ENCODE measurements at regions not wholly inside any gene's neighbourhood (a gene's known extent, or its start where the extent isn't known, plus 50 kb on each side); places are given as distances from the start of the nearest gene placed in this dataset.

DNA sequence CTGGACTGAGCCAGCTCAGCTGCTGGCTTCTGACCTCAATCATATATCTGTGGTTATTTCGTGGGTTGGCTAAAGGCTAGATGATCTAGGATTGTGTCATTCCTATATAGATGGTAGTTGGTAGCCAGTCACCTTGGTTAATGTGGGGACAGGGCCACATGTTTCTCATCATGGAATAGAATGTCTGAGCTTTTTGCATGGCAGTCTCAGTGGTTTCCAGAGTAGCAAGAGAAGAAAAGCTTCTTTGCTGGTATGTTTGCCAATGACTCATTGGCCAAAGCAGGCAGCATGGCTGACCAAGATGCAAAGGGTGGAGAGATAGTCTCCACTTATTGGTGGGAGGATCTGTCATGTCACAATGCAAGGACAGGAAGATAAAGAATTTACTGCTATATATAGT is 746.4 kb upstream of the FLRT2 start:
- Mint-ChIP-seq H3K4me1 (no peaks in the 10 kb centered on the region), H3K9me3 (peaks cover 0 to 9% (median 5%) of the 10 kb centered on the region in 7 donors), H3K36me3 (no peaks in the 10 kb centered on the region), H3K27ac (no peak overlapping the region), H3K27me3 (no peaks in the 10 kb centered on the region), H3K4me3 (no peak overlapping the region)
- no peak for DNase-seq
- ATAC-seq (ENCODE audit: low read depth in 2 of 2): no peak

DNA sequence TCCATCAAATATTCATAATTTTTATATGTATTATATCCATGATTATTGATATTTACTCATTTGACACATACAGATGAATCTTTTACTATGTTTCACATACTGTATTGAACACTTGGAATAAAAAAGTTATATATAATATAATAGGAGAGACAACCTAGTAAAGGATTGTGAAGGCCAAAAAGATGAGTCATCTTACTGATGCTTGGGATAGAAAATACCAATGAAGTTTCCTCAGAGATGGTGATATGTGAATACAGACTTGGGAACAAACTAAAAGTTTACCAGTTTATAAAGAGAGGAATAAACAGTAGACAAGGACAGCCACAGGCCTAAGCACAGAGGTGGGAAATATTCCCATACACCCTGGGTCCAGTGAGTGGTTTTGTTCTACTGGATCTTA is 743.9 kb upstream of the FLRT2 start:
- H3K4me3 Mint-ChIP-seq: no peak overlapping the region
- no peaks in the 10 kb centered on the region for H3K27me3 Mint-ChIP-seq
- H3K36me3 Mint-ChIP-seq: no peaks in the 10 kb centered on the region
- H3K9me3 Mint-ChIP-seq: peaks cover 0 to 8% (median 6%) of the 10 kb centered on the region in 7 donors
- ATAC-seq (ENCODE audit: low read depth in 2 of 2): no peak
- DNase-seq: no peak
- no peaks in the 10 kb centered on the region for H3K4me1 Mint-ChIP-seq
- H3K27ac Mint-ChIP-seq: no peak overlapping the region

DNA sequence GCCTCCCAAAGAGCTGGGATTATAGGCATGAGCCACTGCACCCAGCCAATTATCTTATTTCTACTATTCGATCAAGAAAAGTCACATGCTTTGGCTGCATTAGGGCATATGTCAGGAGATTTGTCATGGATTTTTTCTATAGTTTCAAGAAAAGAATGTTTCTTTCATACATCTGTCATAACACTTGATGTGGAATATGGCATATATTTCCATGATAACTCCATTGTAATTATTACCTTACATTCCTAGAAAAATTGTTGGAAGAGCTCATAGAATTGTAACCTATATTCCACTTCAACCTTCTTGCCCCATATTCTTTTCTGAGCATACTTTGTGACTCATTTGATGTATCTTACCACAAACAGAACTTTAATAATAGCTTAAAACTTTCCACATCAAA is 740.9 kb upstream of the FLRT2 start:
- Mint-ChIP-seq H3K27me3 (no peaks in the 10 kb centered on the region), H3K27ac (no peak overlapping the region)

DNA sequence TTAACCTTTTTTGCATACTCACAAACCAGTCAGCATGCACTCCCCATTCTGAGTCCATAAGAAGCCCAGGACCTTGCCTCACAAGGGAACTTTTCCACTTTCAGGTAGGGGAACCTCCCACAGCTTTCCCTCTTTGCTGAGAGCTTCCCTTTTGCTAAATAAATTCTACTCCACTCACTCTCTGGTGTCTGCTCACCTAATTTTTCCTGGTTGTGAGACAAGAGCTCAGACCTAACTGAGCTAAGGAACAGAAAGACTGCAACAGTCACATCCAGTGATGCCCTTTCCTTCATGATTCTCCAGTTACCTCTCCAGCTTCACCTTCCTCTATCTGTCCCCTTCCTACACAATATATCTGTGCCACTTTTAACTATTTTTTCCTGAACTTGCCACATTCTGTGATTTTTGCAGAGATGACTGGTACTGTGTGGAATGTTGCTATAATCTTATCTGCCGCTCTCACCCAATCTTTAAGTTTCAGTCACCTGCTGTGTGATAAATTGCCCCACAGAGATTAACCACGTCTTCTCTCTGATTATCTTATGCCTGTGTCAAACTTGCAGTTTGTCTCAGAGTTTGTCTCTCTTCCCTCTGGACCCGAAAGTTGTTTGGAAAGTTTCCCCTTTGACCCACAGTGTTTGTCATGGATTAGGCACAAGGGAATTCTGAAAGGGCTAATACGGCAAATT is 737.1 kb upstream of the FLRT2 start:
- Mint-ChIP-seq H3K27me3 (no peaks in the 10 kb centered on the region), H3K27ac (no peak overlapping the region), H3K9me3 (peaks cover 0 to 7% (median 2%) of the 10 kb centered on the region in 7 donors), H3K4me1 (no peaks in the 10 kb centered on the region), H3K36me3 (no peaks in the 10 kb centered on the region), H3K4me3 (no peak overlapping the region)
- DNase-seq (no peak), ATAC-seq (ENCODE audit: low read depth in 2 of 2) (no peak)

More for the DNA sequence above, 740.9 kb upstream of the FLRT2 start:
- no peak overlapping the region for H3K4me3 Mint-ChIP-seq
- no peaks in the 10 kb centered on the region for H3K36me3 Mint-ChIP-seq
- peaks cover 2 to 6% (median 5%) of the 10 kb centered on the region in 7 donors for H3K9me3 Mint-ChIP-seq
- DNase-seq (no peak), ATAC-seq (ENCODE audit: low read depth in 2 of 2) (no peak)
- H3K4me1 Mint-ChIP-seq: no peaks in the 10 kb centered on the region

DNA sequence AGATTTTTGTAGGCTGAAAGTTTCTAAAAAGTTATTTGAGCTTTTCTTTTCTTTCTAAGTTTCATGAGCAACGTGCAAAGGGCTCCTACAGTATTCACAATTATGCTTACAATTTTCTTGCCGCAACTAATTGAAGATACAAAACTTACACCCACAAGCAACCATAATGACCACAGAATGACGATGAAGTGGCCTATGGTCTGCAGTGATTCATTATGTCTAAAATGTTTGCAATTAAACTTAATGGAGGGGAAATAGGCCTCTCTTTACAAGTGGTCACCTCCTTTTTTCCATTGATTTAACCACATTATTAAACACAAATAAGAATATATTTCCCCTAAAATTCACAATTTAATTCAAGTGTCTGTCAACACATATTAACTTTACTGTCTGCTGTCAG is 732.6 kb upstream of the FLRT2 start:
- ATAC-seq (ENCODE audit: low read depth in 2 of 2): no peak
- H3K9me3 Mint-ChIP-seq: peaks cover 0 to 7% (median 2%) of the 10 kb centered on the region in 7 donors
- no peak for DNase-seq
- H3K27me3 Mint-ChIP-seq: no peaks in the 10 kb centered on the region
- no peak overlapping the region for H3K27ac Mint-ChIP-seq
- no peaks in the 10 kb centered on the region for H3K36me3 Mint-ChIP-seq
- H3K4me1 Mint-ChIP-seq: no peaks in the 10 kb centered on the region
- no peak overlapping the region for H3K4me3 Mint-ChIP-seq

DNA sequence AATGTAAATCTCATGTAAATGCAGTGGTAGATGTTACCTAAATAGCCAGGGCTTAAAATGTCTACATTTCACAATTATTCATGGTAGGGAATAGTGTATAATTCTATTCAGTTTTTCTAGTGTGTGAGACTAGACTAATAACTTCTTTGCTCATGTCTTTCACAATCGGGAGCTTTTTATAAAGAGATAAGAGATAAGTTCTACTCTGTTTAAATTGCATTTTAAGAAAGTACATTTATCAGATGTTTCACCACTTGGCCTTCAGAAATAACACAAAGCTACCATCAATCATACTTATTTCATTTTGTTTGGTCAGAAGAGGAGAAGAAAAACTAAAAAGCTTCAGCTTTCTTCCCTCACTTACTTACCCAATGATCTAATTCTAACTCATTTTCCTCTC is 725.5 kb upstream of the FLRT2 start:
- Mint-ChIP-seq H3K4me3 (no peak overlapping the region), H3K27ac (no peak overlapping the region), H3K4me1 (no peaks in the 10 kb centered on the region), H3K9me3 (peaks cover 0 to 9% (median 3%) of the 10 kb centered on the region in 7 donors), H3K36me3 (no peaks in the 10 kb centered on the region), H3K27me3 (no peaks in the 10 kb centered on the region)
- DNase-seq (no peak), ATAC-seq (ENCODE audit: low read depth in 2 of 2) (no peak)

DNA sequence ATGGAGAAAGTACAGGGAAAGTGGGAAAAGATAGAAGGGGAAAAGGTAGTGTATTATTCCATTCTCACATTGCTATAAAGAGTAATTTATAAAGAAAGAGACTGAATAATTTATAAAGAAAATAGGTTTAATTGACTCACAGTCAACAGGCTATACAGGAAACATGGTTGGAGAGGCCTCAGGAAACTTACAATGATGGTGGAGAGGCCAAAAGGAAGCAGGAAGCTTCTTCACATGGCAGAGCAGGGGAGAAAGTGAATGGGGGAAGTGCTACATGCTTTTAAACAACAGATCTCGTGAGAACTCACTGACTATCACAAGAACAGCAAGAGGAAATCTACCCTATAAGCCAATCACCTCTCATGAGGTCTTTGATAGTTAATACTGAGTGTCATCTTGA is 725.0 kb upstream of the FLRT2 start:
- Mint-ChIP-seq H3K27ac (no peak overlapping the region), H3K9me3 (peaks cover 0 to 9% (median 3%) of the 10 kb centered on the region in 7 donors), H3K4me1 (no peaks in the 10 kb centered on the region), H3K27me3 (no peaks in the 10 kb centered on the region), H3K4me3 (no peak overlapping the region), H3K36me3 (no peaks in the 10 kb centered on the region)
- ATAC-seq (ENCODE audit: low read depth in 2 of 2) (no peak), DNase-seq (no peak)

DNA sequence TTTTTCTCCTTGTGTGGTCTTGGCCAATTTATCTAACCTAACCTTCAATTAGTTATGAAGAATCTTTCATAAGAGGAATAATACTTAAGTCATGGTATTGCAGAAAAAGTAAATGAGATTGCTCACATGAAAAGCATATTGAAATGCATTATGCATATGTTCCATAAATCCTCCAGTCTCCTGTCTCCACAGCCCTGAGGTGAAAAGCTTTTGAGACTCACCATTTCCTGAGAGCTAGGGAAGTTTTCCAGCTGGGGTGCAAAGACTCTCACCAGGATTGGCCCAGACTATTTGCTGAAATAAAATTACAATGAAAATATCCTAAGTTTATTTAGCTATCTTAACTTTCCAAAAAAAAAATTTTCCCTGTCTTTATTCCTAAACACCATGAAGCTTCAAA is 723.8 kb upstream of the FLRT2 start:
- Mint-ChIP-seq H3K4me3 (no peak overlapping the region), H3K27ac (no peak overlapping the region), H3K4me1 (no peaks in the 10 kb centered on the region), H3K9me3 (peaks cover 0 to 12% (median 5%) of the 10 kb centered on the region in 7 donors), H3K36me3 (no peaks in the 10 kb centered on the region), H3K27me3 (no peaks in the 10 kb centered on the region)
- ATAC-seq (ENCODE audit: low read depth in 2 of 2) (no peak), DNase-seq (no peak)

DNA sequence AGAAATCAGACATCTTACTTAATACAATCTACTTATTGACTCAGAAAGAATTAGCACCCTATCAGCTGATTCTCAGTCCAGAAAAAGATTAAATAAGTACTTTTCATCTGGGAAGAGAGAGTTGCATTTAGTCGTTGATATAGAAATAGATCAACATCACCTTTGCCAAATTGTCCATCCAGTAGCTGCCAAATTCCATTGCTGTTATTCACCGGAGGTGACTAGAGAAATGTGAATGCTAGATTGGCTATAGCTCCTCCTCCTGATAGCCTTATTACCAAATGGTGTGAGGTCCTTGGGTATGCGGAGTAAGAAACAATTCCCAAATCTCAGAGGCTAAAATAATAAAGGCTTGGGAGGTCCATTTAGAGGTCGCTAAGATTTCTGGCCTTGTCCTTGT is 723.3 kb upstream of the FLRT2 start:
- ATAC-seq (ENCODE audit: low read depth in 2 of 2): no peak
- Mint-ChIP-seq H3K36me3 (no peaks in the 10 kb centered on the region), H3K4me3 (no peak overlapping the region), H3K27ac (no peak overlapping the region), H3K27me3 (no peaks in the 10 kb centered on the region), H3K9me3 (peaks cover 0 to 13% (median 5%) of the 10 kb centered on the region in 7 donors), H3K4me1 (no peaks in the 10 kb centered on the region)
- DNase-seq: no peak

DNA sequence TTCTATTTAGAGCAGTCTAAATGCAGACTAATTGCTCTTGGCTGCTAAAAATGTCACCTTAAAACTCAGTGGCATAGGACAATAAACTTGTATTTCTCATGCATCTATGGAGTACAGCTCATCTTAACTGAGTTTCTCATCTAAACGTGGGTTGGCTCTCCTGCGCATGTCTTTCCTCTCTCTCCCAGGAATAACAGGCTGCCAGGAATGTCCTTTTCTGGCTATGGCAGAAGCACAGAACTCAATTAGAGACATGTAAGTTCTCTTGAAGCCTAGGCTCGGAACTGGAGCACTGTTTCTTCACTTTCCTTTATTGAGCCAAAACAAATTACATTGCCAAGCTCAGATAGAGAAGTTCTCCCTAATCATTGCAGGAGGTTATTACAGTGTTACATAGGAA is 722.3 kb upstream of the FLRT2 start:
- Mint-ChIP-seq H3K4me1 (no peaks in the 10 kb centered on the region), H3K36me3 (no peaks in the 10 kb centered on the region), H3K27me3 (no peaks in the 10 kb centered on the region), H3K27ac (no peak overlapping the region), H3K4me3 (no peak overlapping the region), H3K9me3 (peaks cover 0 to 13% (median 5%) of the 10 kb centered on the region in 7 donors)
- ATAC-seq (ENCODE audit: low read depth in 2 of 2): no peak
- DNase-seq: no peak

DNA sequence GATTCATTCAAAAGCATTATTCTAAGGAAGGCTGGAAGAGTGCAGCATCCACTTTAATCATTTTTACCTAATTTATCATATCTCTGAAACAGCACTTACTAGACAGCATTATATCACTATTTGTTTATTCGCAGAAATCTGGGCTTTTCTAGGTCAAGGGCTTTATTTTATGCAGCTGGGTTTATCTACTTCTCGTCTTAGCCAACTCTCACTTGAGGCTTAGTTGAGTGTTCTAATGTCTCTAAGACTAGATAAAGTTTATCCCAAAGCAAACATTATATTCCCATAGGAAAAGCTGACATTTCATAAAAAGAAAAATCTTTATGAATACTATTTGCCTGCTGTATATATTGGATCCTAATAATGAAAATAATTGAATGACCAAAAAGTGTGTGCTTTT is 720.8 kb upstream of the FLRT2 start:
- no peaks in the 10 kb centered on the region for H3K36me3 Mint-ChIP-seq
- no peaks in the 10 kb centered on the region for H3K4me1 Mint-ChIP-seq
- DNase-seq (no peak), ATAC-seq (ENCODE audit: low read depth in 2 of 2) (no peak)
- no peak overlapping the region for H3K27ac Mint-ChIP-seq
- no peaks in the 10 kb centered on the region for H3K27me3 Mint-ChIP-seq
- peaks cover 0 to 10% (median 6%) of the 10 kb centered on the region in 7 donors for H3K9me3 Mint-ChIP-seq
- no peak overlapping the region for H3K4me3 Mint-ChIP-seq

DNA sequence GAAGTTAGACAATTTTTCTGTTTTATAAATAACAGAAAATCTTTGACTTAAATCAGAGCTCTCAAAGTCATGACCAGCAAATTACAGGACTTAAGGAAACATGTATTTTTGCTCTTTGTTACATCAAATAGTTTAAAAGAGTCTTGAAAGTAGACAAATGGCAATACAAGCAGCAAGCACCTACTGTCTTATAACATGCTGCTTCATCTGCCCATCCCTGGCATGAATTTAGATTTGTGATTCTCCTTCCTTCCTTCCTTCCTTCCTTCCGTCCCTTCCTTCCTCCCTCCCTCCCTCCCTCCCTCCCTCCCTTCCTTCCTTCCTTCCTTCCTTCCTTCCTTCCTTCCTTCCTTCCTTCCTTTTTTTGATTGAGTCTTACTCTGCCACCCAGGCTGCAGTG is 715.6 kb upstream of the FLRT2 start:
- no peaks in the 10 kb centered on the region for H3K27me3 Mint-ChIP-seq
- DNase-seq: no peak

DNA sequence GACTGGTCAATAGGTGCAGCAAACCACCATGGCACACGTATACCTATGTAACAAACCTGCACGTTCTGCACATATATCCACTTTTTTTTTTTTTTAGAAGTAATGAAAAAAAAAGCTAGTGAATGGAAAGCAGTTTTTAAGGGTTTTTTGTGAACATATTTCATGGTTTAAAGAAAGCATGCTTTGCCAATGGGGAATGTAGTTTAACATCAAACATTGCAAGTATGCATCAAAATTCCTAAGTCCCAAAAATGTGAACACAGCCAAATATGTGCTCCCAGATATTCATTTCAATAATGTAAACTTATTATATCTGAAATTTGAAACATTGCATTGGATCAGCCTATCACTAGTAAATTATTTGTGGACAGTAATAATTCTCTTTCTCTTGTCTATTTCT is 710.4 kb upstream of the FLRT2 start:
- Mint-ChIP-seq H3K4me1 (peaks cover 0 to 2% (median 0%) of the 10 kb centered on the region in 3 donors), H3K27me3 (no peaks in the 10 kb centered on the region), H3K36me3 (peaks cover 0 to 3% of the 10 kb centered on the region in 2 donors), H3K27ac (no peak overlapping the region), H3K4me3 (no peak overlapping the region), H3K9me3 (peaks cover 3 to 23% (median 9%) of the 10 kb centered on the region in 7 donors)
- ATAC-seq (ENCODE audit: low read depth in 2 of 2) (no peak), DNase-seq (no peak)

More for the DNA sequence above, 715.6 kb upstream of the FLRT2 start:
- Mint-ChIP-seq H3K27ac (peak overlapping the region in 2 of 6 donors; percentile 47 to 57), H3K4me1 (peaks cover 0 to 2% (median 0%) of the 10 kb centered on the region in 3 donors), H3K4me3 (no peak overlapping the region), H3K36me3 (no peaks in the 10 kb centered on the region), H3K9me3 (peaks cover 0 to 20% (median 6%) of the 10 kb centered on the region in 7 donors)
- no peak for ATAC-seq (ENCODE audit: low read depth in 2 of 2)

DNA sequence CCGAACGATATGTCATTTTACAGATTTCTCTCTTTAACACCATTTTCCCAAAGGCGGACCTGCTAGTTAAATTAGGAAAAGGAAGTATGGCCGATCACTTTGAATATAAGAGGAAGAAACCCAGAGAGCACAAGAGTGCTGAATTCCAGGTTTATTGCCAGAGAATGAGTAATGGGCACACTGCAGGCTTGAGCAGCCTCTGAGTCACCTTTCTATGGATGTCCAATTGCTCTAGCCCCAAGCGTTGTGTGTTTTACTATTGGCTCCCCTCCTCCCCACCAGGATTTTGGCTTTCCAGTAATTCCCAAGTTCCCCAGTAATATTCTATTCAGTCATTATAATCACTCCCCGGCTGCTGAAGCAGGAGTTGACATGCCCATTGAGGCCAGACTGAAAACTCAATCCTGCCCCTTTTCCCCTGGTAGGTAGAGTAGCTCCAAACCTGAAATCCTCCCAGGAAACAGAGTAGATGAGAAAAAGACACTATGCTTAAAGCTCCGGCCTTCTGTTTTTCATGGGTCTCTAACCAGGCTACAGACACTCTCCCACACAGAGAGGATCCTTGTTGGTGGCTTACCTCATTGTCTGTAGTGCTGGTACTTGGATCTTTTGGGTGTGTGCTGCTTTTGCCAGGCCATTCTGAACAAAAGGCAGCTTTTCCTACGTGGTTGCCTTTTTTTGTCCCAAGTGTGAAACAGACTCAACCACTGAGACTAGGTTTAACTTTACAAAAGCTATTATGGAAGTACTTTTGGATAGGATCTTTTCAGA is 704.3 kb upstream of the FLRT2 start:
- Mint-ChIP-seq H3K36me3 (peaks cover 0 to 3% of the 10 kb centered on the region in 2 donors), H3K9me3 (peaks cover 3 to 43% (median 7%) of the 10 kb centered on the region in 7 donors), H3K27ac (no peak overlapping the region), H3K4me3 (no peak overlapping the region), H3K4me1 (no peaks in the 10 kb centered on the region), H3K27me3 (no peaks in the 10 kb centered on the region)
- DNase-seq (no peak), ATAC-seq (ENCODE audit: low read depth in 2 of 2) (no peak)
